Right cardiac atrium (tissue), 5 donors: ENCODE measurements at regions not wholly inside any gene's neighbourhood (a gene's known extent, or its start where the extent isn't known, plus 50 kb on each side); places are given as distances from the start of the nearest gene placed in this dataset.
A peak's percentile ranks its signal among the peaks of the same experiment; 100 is the strongest.

Experiments
- ATAC-seq, 2 donors: fragments of 200-7000 bp; cut with Tn5 transposase; one replicate each; pipeline versions ENCODE4 v1.8.0 to v1.9.1; 2020; ENCODE audit warnings: moderate library complexity in 2 of 2, mild to moderate bottlenecking in 1 of 2
- DNase-seq, 3 donors: peaks; one replicate each; pipeline ENCODE4 v3.0.0-alpha.2; 2020
- H3K27ac ChIP-seq: one replicate; pipeline ENCODE4 v1.5.1; 2013; ENCODE audit warnings: mild to moderate bottlenecking, low read length, control low read depth, moderate library complexity
- H3K27me3 ChIP-seq: one replicate; pipeline ENCODE4 v1.6.1; 2013; ENCODE audit not compliant: control insufficient read depth, insufficient read depth
- H3K4me1 ChIP-seq: one replicate; pipeline ENCODE4 v1.6.1; 2013; ENCODE audit warnings: low read length; ENCODE audit not compliant: control insufficient read depth, insufficient read depth
- H3K4me3 ChIP-seq: one replicate; pipeline ENCODE4 v1.5.1; 2013; ENCODE audit warnings: low read length, control low read depth
- H3K9me3 ChIP-seq: one replicate; pipeline ENCODE4 v1.6.1; 2013; ENCODE audit warnings: low read length; ENCODE audit not compliant: control insufficient read depth
- WGBS: extraction: QIAGEN DNeasy Blood & Tissue Kit; methylation state at CpG from one replicate; pipeline ENCODE4 v1.1.7; 2013; 5-methylcytosine and 5-hydroxymethylcytosine counted together
- intact Hi-C, 4 donors: fragments of 100-400 bp; cut with DNase I; formaldehyde crosslinking; loops; one replicate each; pipeline versions ENCODE4 v1.11.0 to v1.14.0; 2022 to 2023
- donor health status: healthy with polysubstance abuse.
- donor health status: DM: no; HTN: yes; CAD: no.
- donor health status: DM: no; HTN: no; CAD: no.
- donor health status: DM: no; HTN: yes; CAD: no; lungs with severe emphysema.
- donor health status: DM: yes; HTN: yes; CAD: no.

- DNase-seq (peak in 2 of 3 donors; percentile 37 to 41), ATAC-seq (peak in 1 of 2 donors; percentile 30)
- WGBS = 85% methylated on average over 26 of the region's 26 CpGs
- H3K27ac ChIP-seq = no peak overlapping the region
- no peaks in the 10 kb centered on the region for H3K4me1 ChIP-seq
- H3K27me3 ChIP-seq = no peaks in the 10 kb centered on the region
- H3K9me3 ChIP-seq = no peaks in the 10 kb centered on the region
- H3K4me3 ChIP-seq = no peak overlapping the region
- intact Hi-C loops = no loop called here
Observed at GRCh38 chr22:48651036-48651890, 1176.4 kb downstream of the BRD1 start.

- no peak for ATAC-seq
- Histone ChIP-seq H3K27ac (no peak overlapping the region), H3K9me3 (no peaks in the 10 kb centered on the region), H3K27me3 (no peaks in the 10 kb centered on the region), H3K4me3 (no peak overlapping the region), H3K4me1 (no peaks in the 10 kb centered on the region)
- intact Hi-C loops = no loop called here
- 92% methylated on average over 17 of the region's 17 CpGs for WGBS
- peak in 2 of 3 donors; percentile 18 to 34 for DNase-seq
Observed at GRCh38 chr22:48650323-48651035, 1177.2 kb downstream of the BRD1 start.

GRCh38 chr22:48649466-48649865 lies 1178.2 kb downstream of the BRD1 start:
- DNase-seq = peak in 1 of 3 donors; percentile 16

GRCh38 chr22:48649031-48649430 lies 1178.6 kb downstream of the BRD1 start:
- DNase-seq (peak in 2 of 3 donors; percentile 11 to 36), ATAC-seq (no peak)
- Histone ChIP-seq H3K27me3 (no peaks in the 10 kb centered on the region), H3K4me1 (no peaks in the 10 kb centered on the region), H3K4me3 (no peak overlapping the region), H3K9me3 (no peaks in the 10 kb centered on the region), H3K27ac (no peak overlapping the region)
- intact Hi-C loops = no loop called here
- 88% methylated on average over 9 of the region's 9 CpGs for whole genome bisulfite sequencing

More at GRCh38 chr22:48649466-48649865, 1178.2 kb downstream of the BRD1 start:
- ATAC-seq = no peak
- H3K4me3 ChIP-seq = no peak overlapping the region
- no peaks in the 10 kb centered on the region for H3K27me3 ChIP-seq
- no peaks in the 10 kb centered on the region for H3K4me1 ChIP-seq
- no peaks in the 10 kb centered on the region for H3K9me3 ChIP-seq
- intact Hi-C loops = no loop called here
- no peak overlapping the region for H3K27ac ChIP-seq
- 85% methylated on average over 16 of the region's 16 CpGs for WGBS

- DNase-seq = peak in 2 of 3 donors; percentile 30 to 41
- Histone ChIP-seq H3K4me1 (no peaks in the 10 kb centered on the region), H3K4me3 (no peak overlapping the region), H3K9me3 (no peaks in the 10 kb centered on the region), H3K27ac (no peak overlapping the region), H3K27me3 (no peaks in the 10 kb centered on the region)
- WGBS = 91% methylated on average over 25 of the region's 25 CpGs
- no peak for ATAC-seq
- intact Hi-C loops = no loop called here
Observed at GRCh38 chr22:48647606-48648515, 1179.8 kb downstream of the BRD1 start.

- peak in 1 of 3 donors; percentile 31 for DNase-seq
- intact Hi-C loops = no loop called here
- ATAC-seq = no peak
- Histone ChIP-seq H3K27ac (no peak overlapping the region), H3K27me3 (no peaks in the 10 kb centered on the region), H3K4me3 (no peak overlapping the region), H3K9me3 (no peaks in the 10 kb centered on the region), H3K4me1 (no peaks in the 10 kb centered on the region)
- 73% methylated on average over 13 of the region's 13 CpGs for WGBS
Observed at GRCh38 chr22:48647051-48647450, 1180.6 kb downstream of the BRD1 start.

GRCh38 chr22:48646216-48646925 lies 1181.3 kb downstream of the BRD1 start:
- 87% methylated on average over 42 of the region's 42 CpGs for WGBS
- Histone ChIP-seq H3K27ac (no peak overlapping the region), H3K9me3 (no peaks in the 10 kb centered on the region), H3K4me3 (no peak overlapping the region), H3K27me3 (no peaks in the 10 kb centered on the region), H3K4me1 (no peaks in the 10 kb centered on the region)
- DNase-seq (peak in 2 of 3 donors; percentile 28 to 55), ATAC-seq (no peak)
- intact Hi-C loops = no loop called here

GRCh38 chr22:48645766-48646165 lies 1181.9 kb downstream of the BRD1 start:
- H3K27ac ChIP-seq = no peak overlapping the region
- no peaks in the 10 kb centered on the region for H3K9me3 ChIP-seq
- intact Hi-C loops = no loop called here
- 82% methylated on average over 16 of the region's 16 CpGs for WGBS
- no peaks in the 10 kb centered on the region for H3K4me1 ChIP-seq
- DNase-seq (peak in 2 of 3 donors; percentile 7 to 36), ATAC-seq (no peak)
- no peak overlapping the region for H3K4me3 ChIP-seq
- H3K27me3 ChIP-seq = no peaks in the 10 kb centered on the region

GRCh38 chr22:48644997-48645396 lies 1182.7 kb downstream of the BRD1 start:
- ATAC-seq (no peak), DNase-seq (no peak)
- H3K4me1 ChIP-seq = no peaks in the 10 kb centered on the region
- no peak overlapping the region for H3K4me3 ChIP-seq
- no peak overlapping the region for H3K27ac ChIP-seq
- 66% methylated on average over 6 of the region's 6 CpGs for WGBS
- no peaks in the 10 kb centered on the region for H3K9me3 ChIP-seq
- intact Hi-C loops = no loop called here
- no peaks in the 10 kb centered on the region for H3K27me3 ChIP-seq

GRCh38 chr22:48644108-48644507 lies 1183.6 kb downstream of the BRD1 start:
- no peaks in the 10 kb centered on the region for H3K4me1 ChIP-seq
- H3K27me3 ChIP-seq = no peaks in the 10 kb centered on the region
- ATAC-seq (no peak), DNase-seq (peak in 2 of 3 donors; percentile 24 to 37)
- WGBS = 46% methylated on average over 9 of the region's 9 CpGs
- no peak overlapping the region for H3K27ac ChIP-seq
- intact Hi-C loops = no loop called here
- H3K4me3 ChIP-seq = no peak overlapping the region
- no peaks in the 10 kb centered on the region for H3K9me3 ChIP-seq
